Heart left ventricle (tissue), 13 donors: ENCODE measurements at regions not wholly inside any gene's neighbourhood (a gene's known extent, or its start where the extent isn't known, plus 50 kb on each side); places are given as distances from the start of the nearest gene placed in this dataset.

Experiments used
- POLR2A ChIP-seq, 2 donors: fragments of 450-650 bp; IDR thresholded peaks; one replicate each; pipeline ENCODE4 v1.6.1; 2017; ENCODE audit warnings: antibody characterized with exemption in 2 of 2, mild to moderate bottlenecking in 2 of 2, moderate library complexity in 2 of 2
- TF ChIP-seq, protein P1 (sequence below), 12 donors: fragments of 200-600 bp; sonication (generic) in 4 of 12; IDR thresholded peaks; one replicate each; pipeline versions ENCODE4 v1.5.0 to v1.8.0; 2018 to 2022; ENCODE audit warnings: antibody characterized with exemption in 12 of 12, mild to moderate bottlenecking in 5 of 12
- donor health status: ischemic (EF 13 %, LVEDD 7.1; RV severe dilation, severe dysfunction).
- donor health status: DM: no; HTN: yes; CAD: no.
- donor health status: DM: no; HTN: no; CAD: no.
- donor health status: ischemic (EF 25% LVEDD 6.9; RV normal size, moderate dysfunction).
- donor health status: ischemic (EF 25% LVEDD 5.7; RV mildly dilated, moderate dysfunction).
- donor health status: ischemic (EF 35%, LVEDD 5.7; RV mildly dilated, moderate dysfunction).
- donor health status: nonischemic (EF 11% LVEDD 7.7; RV severe dilation, severe dysfunction).
- donor health status: DM: yes; HTN: yes; CAD: no.
- donor health status: PGD.
- donor health status: ischemic (EF 29% LVEDD 5.4; RV normal size, mild dysfunction).
- donor health status: nonischemic (EF 23%, LVEDD 6.1; RV moderate dilation, normal function).

DNA sequence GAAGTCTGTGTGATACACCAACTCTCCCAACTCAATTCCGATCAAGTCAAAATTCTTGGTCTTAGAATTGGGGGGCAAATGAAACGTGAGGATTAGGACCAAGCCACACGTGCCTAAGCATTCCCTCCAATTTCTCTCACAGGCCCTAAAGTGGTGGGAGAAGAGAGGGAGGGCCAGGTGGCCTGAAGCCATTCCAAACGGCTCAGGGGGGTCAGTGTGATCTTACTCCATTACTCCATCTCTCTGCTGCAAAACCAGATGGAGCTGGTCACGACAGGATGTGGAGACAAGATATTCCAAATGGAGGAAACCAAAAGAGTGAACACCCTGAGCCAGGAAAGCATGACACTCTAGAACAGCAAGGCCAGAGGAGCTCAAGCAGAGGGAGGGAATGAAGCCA, 195.4 kb downstream of the FOXO1 start:
- TF ChIP-seq, protein P1, sequence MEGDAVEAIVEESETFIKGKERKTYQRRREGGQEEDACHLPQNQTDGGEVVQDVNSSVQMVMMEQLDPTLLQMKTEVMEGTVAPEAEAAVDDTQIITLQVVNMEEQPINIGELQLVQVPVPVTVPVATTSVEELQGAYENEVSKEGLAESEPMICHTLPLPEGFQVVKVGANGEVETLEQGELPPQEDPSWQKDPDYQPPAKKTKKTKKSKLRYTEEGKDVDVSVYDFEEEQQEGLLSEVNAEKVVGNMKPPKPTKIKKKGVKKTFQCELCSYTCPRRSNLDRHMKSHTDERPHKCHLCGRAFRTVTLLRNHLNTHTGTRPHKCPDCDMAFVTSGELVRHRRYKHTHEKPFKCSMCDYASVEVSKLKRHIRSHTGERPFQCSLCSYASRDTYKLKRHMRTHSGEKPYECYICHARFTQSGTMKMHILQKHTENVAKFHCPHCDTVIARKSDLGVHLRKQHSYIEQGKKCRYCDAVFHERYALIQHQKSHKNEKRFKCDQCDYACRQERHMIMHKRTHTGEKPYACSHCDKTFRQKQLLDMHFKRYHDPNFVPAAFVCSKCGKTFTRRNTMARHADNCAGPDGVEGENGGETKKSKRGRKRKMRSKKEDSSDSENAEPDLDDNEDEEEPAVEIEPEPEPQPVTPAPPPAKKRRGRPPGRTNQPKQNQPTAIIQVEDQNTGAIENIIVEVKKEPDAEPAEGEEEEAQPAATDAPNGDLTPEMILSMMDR (IDR thresholded peaks at IDR 0.05): no peak
- no peak for TF ChIP-seq POLR2A (IDR thresholded peaks at IDR 0.05)
